Activated effector memory CD4-positive, alpha-beta T cell treated with Interleukin-2 at 50 U/mL for 16 hours (primary cell): ENCODE measurements at regions not wholly inside any gene's neighbourhood (a gene's known extent, or its start where the extent isn't known, plus 50 kb on each side); places are given as distances from the start of the nearest gene placed in this dataset.
"Not testable (repeated sequence)": the region's sequence is repeated elsewhere in the genome, so short reads cannot be mapped to it uniquely, and the experiment has no call there.

Experiments used
- DNase-seq: peaks from one replicate; pipeline ENCODE4 v3.0.0-alpha.2; 2020

DNA sequence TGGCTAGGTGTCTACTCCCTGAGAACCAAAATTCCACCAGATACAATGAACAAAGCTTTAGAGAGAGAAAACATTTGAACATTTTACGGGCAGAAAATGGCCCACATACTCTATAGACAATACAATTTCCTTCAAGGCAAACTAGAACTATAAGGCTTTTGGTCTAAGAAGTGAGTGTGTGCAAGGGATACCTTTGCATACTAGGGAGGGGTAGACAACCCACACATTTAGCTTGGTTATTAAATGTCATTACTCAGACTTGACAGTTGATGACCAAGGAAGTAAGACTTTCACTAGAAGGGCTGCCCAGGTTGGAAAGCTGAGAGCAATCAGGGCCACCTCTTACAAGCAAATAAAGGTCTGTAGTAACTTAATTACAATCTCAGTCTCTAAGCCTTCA, 64.0 kb upstream of the PLEKHM1 start:
- not testable (repeated sequence) for DNase-seq

DNA sequence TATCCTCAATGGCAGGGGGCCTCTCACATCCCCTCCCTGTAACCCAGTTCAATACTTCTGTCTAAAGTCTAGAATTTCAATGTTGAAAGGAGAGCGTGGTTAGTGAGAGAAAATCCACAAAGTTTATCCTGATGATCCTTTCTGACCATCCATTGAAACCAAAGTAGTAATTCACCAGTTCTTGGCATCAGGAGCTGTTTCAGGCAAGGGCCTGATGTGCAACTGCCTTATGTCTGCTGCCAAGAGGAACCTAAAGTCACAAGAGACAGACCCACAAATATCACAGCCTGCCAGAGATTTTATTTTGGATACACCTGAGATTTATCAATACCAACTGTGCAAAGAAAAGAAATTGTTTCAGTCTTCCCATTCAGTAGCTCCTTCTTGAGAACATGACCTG, 68.3 kb upstream of the PLEKHM1 start:
- not testable (repeated sequence) for DNase-seq

DNA sequence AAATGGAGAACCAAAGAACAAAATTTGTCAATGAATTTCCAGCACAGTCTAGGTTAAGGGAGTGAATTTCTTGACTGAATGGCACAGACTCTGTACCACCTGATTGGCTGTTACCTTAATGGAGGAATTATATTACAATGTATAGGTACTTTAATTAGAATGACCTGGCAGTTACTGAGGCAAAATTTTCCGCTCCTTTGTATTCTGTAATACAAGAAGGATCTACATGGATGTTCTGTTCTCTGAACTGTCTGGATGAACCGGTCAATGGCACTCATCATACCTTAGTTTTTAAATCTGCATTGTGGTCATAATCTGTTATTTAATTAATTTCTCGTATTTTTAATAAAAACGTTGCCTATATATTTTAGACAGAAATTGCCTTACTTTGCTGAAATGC, 72.3 kb upstream of the PLEKHM1 start:
- DNase-seq = not testable (repeated sequence)

DNA sequence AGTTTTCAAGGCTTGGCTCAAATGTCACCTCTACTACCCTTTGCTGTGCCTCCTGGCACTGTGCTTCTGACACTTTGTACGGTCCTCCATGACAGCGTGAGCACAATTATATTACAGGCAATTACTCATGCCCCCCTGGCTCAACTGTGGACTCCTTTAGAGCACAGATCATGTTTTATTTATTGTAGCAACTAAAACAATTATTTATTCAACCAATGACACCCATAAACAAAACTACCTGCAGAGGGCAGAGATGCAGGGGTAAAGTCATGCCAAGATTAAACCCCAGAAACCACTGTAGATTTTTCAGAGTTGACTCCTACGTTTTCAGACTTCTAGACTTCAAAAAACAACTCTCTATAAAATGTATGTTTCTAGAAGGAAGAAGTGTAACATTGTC, 72.8 kb upstream of the PLEKHM1 start:
- DNase-seq = not testable (repeated sequence)

DNA sequence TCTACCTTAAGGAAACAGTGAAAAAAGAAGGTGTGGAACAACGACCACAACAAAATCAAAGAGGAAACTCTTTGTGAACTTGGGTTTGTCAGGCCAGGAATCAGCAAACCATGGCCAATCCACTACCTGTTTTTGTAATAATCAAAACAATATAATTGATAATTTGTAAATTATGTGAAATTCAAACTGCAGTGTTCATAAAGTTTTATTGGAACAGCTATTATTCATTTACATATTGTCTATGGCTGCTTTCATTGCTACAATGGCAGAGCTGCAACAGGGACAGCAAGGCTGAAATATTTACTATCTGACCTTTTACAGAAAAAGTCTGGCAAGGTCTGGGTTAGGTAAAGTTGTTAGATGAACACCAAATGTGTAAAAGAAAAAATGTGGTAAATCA, 77.8 kb upstream of the PLEKHM1 start:
- DNase-seq = not testable (repeated sequence)

DNA sequence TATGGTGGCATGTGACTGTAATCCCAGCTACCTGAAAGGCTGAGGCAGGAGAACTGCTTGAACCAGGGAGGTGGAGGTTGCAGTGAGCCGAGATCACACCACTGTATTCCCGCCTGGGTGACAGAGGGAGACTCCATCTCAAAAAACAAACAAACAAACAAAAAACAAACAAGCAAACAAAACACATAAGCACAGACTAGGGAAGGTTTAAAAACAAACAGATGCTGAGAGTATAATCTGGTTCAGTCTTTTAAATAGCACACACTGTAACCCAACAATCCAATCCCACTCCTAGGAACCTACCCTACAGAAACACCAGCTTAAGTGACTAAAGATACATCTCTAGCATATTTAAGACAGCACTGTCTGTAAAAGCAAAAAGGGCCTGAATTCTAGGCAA, 82.8 kb upstream of the PLEKHM1 start:
- not testable (repeated sequence) for DNase-seq

DNA sequence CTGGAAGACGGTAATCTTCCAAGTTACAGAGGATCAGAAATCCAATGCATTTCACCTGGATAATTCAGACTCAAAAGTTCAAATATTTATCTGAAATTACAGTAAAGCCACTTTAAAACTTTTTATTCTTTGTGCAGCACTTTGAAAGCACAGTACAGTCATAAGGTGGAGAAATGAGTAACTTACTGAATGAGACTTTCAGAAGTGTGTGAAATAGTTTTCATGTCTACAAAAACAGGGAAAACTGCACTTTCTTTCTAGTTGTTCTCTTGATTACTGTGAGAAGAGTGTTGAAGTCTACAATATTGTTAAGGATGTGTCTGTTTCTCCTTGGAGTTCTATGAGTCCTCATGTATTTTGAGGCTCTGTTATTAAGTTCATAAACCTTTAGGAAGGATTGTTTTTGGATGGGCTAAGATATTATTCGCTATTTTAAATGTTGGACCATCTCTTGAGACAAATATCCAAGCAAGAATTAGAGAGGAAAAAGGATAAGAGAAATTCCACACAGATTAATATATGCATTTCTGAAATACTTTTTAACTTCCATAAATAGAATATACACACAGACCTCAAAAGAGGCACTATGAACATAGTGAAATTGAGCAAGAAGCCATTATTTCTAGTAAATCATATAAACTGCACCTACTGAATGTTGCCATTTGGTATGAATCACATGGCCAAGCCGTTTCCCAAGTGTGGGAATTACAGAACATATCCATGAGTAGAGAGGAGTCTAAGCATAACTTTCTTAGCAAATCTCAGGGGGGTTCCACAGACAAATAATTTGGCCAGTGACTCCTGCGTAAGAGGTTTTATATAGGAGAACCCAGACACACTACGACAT, 83.6 kb upstream of the PLEKHM1 start:
- DNase-seq = no peak

DNA sequence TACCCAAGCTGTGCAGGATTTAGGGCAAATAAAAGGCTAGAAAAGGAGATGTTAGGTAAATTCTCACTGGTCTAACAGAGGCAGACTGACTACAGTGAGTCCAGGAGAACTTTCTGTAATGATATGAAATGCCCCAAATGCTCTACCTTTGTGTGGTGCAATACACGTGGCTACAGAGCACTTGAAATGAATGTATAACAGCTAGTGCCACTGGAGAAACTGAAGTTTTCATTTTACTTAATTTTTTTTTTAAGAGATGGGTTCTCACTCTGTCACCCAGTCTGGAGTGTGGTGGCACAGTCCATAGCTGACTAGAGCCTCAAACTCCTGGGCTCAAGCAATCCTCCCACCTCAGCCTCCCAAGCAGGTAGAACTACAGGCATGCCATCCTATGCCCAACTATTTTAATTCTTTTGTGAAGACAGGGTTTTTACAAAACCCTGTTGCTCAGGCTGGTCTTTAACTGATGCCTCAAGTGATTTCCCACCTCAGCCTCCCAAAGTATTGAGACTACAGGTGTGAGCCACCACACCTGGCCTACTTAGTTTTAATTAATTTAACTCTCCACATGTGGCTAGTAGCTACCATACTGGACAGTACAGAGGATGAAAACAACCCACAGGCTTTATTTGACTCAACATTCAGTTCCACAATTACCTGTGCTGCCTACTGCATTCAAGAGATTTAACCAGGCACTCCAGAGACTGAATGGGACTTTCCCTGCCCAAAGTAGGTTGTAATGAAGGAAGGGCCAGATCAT, 84.8 kb upstream of the PLEKHM1 start:
- no peak for DNase-seq

DNA sequence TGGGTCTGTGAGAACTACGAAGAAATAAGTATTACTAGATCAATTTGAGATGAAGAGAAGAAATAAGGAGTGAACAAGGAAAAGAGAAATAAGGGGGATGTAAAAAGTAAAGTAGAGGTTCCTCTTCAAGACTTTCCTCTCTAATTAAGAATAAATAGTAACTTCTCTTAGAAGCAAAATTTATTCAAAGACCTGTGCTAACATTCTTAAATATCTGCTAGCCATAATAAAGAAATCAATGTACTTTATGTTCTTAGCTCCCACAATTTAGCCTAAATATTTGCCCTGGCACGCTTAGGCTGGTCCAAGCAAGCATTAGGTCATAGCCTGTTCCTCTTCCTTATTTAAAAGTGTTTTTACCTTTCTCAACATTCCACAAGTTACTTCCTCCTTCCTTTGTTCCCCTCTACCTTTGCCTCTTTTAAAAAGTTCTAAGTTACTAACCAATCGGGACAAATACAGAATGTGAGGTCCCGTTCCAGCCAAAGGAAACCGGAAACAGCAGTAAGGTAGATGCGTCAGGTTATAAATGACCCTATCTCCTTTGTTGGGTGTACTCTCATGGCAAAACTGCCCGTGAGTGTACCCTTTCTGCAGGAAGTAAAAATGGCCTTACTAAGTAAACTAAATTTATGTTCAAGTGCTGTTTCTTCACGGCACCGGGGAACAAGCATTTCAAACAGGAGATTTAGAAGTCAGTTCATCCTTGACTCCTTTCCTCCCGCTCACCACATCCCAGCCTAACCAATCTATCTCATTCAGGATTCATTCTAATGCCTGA, 86.2 kb upstream of the PLEKHM1 start:
- not testable (repeated sequence) for DNase-seq

DNA sequence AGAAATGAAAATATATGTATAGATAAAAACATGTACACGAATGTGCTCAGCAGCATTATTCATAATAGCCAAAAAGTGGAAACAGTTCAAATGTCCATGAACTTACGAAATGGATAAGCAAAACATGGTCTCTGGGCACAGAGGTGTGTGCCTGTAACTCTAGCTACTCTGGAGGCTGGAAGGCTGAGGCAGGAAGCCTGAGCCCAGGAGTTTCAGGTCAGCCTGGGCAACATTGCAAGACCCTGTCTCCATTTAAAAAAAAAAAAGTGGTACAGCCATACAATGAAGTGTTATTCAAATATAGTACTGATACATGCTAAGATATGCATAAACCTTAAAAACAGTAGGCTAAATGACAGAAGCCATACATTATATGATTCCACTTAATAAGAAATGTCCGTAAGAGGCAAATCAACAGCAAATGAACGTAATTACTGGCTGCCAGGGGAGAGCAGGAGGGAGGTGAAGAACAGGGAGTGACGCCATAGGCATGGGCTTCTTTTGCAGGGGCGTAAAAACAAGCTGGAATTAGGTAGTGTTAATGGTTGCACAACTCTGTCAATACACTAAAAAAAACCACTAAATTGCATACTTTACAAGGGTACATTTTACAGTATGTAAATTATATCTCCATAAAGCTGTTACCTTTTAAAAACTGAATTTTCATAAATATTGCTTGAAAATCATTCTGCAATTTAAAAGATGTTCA, 87.2 kb upstream of the PLEKHM1 start:
- no peak for DNase-seq

DNA sequence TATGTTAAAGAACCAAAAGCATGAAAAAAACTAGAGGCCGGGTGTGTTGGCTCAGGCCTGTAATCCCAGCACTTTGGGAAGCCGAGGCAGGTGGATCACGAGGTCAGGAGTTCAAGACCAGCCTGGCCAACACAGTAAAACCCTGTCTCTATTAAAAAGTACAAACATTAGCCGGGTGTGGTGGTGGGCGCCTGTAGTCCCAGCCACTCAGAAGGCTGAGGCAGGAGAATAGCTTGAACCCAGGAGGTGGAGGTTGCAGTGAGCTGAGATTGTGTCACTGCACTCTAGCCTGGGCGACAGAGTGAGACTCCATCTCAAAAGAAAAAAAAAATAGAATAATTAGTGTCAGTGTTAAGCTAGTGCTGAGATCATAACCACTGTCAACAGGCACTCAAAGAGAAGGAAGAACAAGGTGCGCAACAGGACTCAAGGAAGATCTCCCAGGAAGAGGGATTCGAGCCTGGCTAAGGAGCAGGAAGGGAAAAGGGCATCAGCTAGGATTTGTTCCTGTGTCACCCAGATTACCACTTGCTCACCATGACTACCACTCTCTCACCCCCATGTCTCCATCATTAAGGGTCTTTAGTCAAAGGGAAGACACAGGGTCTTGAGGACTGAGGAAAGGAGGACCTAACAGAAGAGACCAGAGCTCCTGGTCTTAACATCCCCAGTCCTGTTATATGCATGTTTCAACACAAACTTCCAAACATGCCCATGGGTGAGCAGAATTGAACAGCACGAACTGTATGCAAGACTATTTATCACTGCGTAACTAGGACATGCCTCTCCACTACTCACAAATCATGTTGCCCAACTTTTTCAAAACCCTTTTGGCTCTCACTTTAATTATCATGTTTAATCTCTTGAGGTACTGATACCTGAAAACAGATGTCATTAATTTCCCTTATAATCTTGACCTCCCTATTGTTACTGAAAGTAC, 88.3 kb upstream of the PLEKHM1 start:
- DNase-seq = no peak

DNA sequence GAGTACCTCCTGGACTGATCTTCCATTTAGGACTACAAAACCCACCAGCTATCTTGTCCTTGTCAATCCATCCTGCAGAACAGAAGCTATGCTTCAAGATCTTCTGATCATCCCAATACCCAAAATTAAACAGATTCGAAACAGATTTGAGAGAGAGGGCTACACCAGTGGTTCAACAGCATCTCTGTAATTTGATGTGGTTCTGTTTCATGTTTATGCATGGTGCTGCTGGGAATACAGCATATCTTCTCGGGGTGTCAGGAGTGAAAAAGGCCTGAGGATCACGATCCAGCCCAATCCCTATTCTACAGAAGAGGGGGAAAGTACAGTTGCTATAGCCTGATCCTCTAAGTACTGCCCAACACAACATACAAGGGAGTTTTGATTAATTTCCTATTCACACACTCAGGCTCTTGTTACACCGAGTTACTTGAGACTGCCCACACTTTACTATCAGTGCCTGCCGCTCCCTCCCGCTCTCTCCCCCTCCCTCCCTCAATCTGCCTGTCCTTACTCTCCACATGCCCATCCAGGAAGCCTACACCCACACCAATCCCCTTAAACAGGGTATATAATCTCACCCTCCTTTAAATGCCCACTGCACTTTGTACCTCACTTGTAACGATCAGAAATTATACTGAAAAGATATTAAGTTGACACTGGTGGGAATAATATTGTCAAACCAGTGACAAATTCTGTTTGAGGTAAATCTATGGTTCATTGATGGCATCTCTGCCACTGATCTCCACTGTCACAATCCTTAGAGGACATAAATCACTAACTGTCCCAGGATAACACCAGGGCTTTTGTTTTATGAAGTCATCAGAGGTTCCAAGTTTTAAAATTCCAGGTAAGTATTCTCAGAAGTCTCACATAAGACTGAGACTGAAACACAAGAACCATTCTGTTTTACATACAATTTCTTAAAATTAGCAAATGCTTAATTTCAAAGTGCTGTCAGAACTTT, 89.3 kb upstream of the PLEKHM1 start:
- no peak for DNase-seq

DNA sequence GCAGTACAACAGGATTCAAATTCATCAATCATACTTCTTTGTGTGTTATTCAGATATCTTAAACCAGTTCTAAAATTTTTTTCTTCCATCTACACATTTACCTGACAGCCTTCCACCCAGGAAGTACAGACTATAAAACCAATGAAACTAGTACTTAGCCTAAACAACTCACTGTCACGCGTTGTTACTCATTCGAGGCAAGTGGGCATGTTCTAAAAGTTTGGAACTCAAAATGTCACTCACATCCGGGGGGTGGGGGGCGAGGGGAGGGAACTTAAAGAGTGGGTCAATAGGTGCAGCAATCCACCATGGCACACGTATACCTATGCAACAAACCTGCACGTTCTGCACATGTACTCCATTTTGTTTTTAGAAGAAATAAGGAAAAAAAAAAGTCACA, 90.4 kb upstream of the PLEKHM1 start:
- DNase-seq = no peak

DNA sequence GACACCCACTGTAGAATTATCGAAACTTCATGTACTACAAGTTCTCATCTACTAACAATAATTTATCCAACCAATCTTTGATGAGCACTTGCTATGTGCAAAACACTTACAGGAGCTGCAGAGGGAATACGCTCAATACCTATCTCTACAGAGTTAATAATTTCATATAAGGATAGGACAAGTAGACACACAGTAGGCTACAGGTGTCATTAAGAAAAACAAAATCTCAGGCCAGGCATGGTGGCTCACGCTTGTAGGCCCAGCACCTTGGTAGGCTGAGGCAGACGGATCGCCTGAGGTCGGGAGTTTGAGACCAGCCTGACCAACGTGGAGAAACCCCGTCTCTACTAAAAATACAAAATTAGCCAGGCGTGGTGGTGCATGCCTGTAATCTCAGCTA, 91.3 kb upstream of the PLEKHM1 start:
- DNase-seq = no peak

DNA sequence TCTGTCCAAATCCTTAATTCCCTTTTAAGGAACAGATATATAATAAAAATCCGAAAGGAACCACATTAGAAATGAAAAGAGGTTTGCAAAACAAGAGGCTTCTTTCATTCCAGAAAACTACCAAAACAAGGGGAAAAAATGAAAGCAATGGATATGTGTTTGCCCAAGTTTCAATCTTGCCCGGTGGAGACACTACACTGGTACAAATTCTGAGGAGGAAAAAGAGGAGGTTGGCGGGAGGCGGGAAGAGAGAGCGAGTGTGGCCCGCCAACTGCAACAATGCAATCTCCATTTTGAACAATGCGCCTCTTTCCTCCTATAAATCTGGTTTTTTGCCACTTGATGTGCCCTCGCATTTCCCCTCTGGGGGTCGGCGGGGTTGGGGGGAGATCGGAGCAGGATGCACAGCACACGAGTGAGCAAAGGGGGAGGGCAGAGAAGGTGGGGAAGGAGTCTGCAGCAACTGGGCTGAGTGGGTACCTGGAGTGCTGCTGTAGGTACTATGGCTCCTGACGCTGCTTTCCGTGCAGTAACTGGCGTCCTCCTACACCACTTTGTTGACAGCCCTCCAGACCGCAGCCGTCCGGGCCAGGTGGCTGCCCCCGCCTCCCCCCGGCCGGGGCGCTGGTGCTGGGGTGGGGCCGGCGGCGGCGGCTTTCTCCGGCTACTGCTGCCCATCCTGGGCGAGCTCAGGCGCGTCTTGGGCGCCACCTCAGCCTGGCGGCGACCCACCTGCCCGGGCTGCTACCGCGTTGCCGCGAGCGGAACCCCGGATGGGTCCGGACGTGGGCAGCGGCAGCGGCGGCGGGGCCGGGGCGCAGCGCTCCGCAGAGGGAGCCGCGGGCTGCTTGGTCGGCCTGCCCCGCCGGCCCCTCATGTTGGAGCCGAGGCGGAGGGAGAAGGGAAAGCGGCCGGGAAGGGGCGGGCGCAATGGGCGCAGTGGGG, 93.8 kb upstream of the PLEKHM1 start:
- DNase-seq = peak; percentile 80

DNA sequence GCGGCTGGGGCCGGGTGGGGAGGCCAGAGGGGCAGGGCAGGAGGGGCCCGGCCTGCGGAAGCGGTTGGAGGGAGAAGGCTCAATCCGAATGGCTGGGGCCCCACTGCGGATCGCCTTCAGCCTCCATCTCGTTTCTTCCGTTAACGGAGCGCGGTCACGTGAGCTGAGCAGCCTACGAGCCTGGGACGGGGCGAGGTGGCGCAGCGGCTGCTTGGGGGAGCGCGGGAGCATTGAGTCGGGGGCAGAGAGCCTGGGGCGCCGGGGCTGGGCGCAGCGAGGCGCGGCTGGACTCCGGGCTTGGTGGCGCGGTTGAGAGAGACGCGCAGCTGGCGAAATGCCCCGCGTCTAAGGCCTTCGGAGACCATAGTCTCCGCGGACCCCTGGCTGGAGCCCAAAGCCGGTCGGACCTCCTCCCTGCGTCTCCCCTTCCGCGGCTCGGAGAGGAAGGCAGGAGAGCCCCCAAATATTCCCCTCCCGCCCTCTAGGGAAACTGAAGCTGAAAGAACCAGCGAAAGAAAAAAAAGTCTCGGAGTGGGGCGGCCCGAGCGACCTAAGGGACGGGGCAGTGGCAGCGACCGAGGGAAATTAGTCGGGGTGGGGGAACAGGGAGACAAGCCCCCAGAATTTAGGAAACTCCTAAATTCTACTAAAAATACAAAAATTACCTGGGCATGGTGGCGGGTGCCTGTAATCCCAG, 94.7 kb upstream of the PLEKHM1 start:
- peak; percentile 78 for DNase-seq

DNA sequence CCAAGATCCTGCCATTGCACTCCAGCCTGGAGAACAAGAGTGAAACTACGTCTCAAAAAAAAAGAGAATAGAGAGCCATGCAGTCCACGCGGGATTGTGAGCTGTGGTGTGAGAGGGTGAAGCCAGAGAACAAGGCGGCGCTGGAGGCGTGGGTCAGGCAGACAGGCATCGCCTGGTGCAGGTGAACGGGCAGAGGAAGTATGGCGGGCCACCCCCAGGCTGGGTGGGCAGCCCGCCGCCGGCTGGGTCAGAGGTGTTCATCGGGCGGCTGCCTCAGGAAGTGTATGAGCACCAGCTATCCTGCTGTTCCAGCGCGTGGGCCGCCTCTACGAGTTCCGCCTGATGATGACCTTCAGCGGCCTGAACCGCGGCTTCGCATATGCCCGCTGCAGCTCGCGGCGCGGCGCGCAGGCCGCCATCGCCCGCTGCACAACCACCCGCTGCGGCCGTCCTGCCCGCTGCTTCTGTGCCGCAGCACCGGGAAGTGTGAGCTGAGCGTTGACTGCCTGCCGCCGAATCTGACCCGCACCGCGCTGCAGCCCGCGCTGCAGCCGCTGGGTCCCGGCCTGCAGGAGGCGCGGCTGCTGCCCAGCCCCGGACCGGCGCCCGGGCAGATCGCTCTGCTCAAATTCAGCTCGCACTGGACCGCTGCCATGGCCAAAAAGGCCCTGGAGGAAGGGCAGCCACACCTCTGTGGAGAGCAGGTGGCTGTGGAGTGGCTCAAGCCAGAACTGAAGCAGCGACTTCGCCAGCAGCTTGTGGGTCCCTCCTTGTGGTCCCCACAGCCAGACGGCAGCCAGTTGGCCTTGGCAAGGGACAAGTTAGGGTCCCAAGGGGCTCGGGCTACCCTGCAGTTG, 95.5 kb upstream of the PLEKHM1 start:
- peak; percentile 44 for DNase-seq

DNA sequence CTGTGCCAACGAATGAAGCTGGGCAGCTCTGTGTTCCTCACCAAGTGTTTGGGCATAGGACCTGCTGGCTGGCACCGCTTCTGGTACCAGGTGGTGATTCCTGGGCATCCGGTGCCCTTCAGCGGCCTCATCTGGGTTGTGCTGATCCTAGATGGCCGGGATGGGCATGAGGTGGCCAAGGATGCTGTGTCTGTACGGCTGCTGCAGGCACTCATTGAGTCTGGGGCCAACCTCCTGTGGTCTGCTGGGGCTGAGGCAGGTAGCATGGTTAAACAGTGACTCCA, 96.1 kb upstream of the PLEKHM1 start:
- not testable (repeated sequence) for DNase-seq
